HG02870 (cell line): ENCODE measurements at regions not wholly inside any gene's neighbourhood (a gene's known extent, or its start where the extent isn't known, plus 50 kb on each side); places are given as distances from the start of the nearest gene placed in this dataset.

Source experiments
- ATAC-seq: cut with Tn5 transposase; IDR thresholded peaks from one replicate; pipeline ENCODE4 v1.9.1; 2021; ENCODE audit warnings: mild to moderate bottlenecking, moderate library complexity; ENCODE audit not compliant: unreplicated experiment

DNA sequence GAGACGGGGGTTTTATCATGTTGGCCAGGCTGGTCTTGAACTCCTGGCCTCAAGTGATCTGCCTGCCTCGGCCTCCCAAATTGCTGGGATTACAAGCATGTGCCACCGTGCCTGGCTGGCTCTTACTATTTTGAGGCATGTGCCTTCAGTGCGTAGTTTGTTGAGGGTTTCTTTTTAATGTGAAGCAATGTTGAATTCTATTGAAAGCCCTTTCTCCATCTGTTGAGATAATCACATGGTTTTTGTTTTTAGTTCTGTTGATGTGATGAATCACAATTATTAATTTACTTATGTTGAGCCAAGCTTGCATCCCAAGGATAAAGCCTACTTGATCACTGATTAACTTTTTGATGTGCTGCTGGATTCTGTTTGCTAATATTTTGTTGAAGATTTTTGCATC is 290.9 kb downstream of the KCNRG start:
- ATAC-seq: no peak

DNA sequence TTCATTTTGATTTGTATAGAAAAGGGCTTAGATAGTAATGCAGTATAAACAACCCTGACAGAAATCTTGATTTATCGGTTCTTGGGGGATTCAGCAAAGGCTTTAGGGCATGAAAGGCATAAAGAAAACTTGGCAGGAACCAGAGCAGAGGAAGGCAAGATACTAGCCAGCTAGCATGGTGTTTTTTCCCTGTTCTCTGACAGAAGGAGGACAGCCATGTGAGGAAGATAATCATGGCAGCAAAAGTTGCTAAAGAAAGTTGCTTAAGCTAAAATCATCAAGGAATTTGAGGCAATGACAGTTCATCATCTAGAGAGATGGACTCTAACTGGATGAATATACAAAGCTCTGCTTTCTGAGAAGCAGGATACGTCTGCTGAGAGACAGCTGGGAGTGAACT is 294.1 kb downstream of the KCNRG start:
- ATAC-seq: no peak

DNA sequence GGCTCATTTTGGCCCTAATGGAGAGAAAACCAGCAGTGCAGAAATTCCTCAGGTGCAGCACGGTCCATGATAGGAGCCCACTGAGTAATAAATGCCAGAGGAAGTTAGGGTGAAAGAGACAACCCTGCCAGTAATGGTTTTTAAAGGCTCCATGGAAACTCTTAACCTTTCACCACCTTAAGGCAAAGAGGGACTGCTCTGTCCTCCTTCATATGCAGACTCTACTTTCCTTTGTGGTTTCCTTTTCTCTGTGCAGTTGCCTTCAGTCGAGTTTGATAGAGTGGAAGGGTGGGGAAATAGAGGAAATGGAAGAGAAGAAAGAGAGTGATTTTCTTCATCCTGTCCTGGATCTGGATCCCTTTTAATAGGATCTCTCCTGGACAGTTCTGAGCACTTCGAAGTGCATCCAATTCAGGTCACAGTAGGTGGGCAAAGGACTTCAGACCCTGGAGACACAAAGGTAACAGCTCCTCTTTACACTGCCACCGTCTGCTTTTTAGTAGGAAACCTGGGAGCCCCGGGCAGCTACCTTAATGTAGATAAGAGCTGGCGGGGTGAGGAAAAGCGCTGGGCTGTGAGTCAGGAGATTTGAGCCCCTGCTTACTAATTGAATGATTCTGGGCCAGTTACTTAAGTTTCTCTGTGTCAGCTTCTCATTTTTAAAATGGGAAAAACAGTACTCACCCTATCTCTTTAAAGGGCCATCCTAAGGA is 294.8 kb downstream of the KCNRG start:
- ATAC-seq: no peak

DNA sequence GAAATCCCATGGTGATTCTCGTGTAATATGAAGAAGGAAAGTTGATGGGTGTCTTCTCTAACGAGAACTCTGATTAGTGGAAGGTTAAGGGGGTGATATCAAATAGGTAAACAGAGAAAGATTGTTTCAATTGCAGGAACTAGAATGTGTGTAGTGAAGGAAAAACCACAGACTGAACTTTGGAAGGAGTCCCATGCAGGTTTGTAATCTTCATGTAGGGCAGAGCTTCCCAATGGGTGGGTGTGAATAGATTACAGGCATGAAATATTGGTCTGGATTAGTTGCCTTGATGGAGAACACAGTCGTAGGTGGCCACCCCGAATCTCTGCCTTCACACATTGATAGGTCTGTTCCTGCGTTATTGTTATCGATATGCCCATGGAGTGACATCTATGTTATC is 295.5 kb downstream of the KCNRG start:
- no peak for ATAC-seq

DNA sequence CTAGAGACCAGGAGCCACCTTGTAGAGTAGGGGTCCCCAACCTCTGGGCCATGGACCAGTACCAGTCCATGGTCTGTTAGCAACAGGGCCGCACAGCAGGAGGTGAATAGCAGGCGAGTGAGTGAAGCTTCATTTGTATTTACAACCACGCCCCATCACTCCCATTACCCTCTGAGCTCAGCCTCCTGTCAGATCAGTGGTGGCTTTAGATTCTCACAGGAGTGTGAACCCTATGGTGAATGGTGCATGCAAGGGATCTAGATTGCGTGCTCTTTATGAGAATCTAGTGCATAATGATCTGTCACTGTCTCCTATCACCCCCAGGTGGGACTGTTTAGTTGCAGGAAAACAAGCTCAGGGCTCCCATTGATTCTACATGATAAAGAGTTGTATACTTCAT is 303.6 kb downstream of the KCNRG start:
- ATAC-seq: no peak

DNA sequence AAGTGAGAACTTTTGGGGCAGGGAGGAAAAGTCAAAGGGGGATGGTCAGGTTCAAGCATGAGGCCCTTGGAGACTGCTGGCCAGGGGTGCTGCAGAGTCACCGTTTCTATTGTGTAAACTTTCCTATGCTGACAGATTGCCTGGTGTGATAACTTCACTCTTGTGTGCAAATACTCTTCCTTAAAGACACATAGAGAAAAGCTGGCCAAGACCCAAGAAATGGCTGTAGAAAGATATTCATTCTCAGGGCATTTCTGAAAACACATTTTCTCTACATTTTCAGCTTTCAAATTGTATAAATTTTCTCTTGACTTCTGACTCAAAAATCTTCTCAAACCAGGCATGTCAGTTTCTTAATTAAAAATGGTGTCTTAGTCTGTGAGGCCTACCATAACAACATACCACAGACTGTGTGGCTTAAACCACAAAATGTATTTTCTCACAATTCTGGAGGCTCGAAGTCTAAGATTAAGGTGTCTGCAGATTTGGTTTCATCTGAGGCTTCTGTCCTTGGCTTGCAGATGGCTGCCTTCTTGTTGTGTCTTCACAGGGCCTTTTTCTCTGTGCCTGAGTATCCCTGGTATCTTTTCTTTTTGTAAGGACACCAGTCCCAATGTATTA is 304.5 kb downstream of the KCNRG start:
- ATAC-seq: no peak

DNA sequence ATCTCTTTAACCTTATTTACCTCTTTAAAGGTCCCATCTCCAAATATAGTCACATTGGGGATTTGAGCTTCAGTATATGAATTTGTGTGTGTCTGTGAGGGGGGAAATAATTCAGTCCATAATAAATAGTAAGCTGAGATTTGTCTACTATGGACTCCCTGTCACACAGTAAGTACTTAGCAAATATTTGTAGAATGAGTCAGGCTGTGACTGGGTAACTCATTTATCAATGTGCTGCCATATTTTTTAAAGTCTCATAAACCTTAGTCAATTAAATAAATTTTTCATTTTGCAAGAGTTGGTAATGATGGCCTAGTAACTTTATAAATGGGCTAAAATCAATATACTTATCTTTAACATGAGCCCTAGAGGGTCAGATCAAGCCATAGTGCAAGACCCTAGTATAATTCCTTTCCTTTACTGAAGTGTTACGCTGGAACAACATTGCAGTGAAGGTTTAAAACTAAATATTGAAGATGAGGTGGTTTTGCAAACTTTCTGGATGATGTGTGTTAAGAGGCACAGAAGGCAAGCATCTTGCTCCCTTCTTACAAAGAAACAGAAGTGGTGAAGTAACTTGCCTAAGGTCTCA is 305.1 kb downstream of the KCNRG start:
- no peak for ATAC-seq

DNA sequence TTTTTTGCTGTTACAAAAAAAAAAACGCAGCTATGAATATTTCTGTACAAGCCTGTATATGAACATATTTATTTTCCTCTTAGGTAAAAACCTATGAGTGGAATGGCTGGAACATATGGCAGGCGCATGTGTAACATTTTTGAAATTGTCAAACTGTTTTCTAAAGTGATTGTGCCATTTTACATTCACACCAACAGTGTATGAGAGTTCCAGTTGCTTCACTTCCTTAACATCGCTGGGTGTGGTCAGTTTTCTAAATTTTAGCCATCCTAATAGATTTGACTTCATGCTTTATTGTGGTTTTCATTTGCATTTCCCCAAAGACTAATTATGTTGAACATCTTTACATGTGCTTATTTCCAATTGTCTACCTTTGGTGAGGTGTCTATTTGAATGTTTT is 306.8 kb downstream of the KCNRG start:
- no peak for ATAC-seq

DNA sequence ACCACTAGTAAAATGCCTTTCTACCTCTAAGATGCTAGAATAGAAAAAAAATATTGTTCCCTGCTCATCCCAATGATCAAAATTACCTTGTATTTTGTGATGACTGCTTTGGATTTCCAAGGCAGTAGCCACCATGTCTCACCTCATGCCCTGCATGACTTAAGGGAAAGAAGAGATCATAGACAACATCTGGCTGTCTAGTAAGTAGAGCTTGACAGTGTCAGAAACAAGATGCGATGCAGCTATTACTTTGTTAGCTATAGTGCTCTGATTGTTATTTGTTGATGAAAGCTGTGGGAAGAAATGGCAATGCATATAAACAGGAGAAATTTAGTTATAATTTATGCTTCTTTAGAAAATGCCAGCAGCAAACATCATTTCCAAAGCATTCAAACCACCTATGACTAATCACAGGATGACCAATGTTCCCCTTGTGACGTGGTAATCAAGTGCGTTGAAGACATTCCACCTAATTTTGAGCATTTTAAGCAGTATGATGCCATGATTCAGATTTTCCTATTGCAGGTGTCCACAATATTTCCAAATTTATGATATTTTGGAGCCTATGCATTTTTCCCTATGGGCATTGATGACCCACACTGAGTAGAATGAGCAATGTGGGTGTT is 308.3 kb downstream of the KCNRG start:
- ATAC-seq: no peak

DNA sequence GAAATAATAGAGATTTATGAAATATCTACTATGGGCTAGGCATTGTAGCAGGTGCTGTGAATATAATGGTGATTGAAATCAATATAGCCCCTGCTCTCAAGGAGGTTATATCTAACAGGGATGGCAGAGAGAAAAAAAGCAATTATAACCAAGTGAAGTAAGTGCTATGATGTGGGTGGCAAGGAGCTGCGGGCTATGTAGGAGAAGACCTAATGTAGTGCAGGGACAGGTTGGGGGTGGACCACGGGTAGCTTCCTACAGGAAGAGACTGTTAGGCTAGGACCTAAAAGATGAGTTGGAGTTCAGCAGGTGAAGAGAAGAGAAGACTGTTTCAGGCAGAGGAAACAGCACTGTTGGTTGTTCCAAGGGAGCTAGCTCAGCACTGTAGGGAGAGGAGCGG is 311.0 kb downstream of the KCNRG start:
- no peak for ATAC-seq

DNA sequence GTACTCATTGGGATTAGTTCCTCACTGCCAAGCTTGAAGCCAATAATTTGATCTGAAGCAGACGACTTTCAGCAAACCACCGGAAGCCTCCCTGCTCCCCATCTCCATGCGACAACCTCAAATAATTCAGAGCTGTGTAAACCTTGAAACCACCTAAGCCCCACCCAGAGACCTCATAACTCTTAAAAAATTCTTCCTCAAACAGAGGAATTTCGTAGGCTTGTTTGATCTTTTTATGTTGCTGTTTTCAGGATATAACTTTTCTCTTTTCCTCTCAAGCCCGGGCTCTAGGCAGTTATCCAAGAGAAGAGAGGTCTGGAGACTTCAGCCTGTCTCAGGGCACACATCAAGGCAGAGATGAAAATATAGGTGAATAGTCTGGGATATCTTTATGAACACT is 311.6 kb downstream of the KCNRG start:
- no peak for ATAC-seq

DNA sequence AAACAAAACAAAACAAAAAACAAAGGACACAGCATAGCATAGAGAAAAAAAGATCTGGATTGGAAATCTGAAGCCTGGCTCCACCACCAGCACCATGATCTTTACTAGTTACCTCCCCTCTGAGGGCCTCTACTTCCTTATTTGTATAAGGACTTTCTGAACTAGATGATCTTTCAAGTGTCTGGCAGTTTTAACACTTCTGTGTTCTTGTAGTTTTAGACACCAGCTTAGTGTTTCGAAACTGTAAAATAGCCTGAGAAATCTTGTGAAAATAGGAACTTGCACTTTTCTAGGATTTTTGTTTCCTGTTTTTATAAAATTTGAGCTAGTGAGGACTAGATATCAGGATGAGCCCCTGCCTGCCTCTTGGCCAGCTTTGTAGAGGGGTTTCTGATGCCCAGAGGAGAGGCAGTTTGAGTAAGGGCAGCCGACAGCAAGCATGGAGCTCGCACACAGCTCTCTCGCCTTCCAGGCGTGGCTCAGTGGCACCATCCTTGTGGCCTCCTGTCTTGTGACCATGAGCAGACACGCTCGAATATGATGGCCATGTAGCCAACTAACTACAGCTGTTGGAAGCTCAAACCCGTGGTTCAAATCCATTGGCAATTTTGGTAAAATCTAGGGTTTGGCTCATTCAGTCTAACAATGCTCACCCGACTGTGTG is 319.0 kb downstream of the KCNRG start:
- ATAC-seq: no peak

DNA sequence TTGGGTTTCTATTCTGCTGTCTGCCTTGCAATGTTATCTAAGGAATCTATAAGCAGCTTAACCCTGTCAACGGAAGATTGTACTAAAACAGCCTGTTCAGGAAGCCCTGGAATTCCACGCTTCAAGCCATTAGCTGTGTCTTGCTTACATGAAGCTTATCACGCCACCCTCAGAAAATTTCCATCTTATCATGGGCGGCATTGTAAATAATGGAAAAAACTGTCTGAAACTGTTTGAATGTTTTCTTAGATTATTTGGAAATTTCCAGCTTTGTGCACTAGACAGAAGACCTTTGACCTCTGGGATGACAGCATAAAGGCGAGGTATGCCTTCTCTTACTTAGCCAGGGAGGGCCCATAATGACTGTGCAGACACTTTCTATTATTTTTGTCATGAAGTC is 319.7 kb downstream of the KCNRG start:
- no peak for ATAC-seq

DNA sequence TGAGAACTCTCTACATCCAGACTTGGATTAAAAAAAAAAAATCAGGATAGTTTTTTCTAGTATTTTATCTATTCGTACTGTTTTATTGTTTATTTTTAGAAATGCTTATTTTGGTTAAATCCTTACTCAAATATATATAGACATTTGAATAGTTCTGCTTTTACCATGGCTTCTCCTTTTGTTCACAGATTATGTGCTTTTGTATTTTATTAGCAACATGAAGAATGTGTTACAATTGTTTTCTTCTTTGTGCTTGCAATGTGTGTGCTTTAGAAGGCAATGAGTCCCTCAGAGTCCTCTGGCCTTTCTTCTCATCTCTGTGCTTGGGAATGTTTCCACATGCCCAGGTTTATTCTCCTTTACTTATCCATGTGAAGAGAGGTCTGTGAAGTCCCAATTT is 324.0 kb downstream of the KCNRG start:
- ATAC-seq: no peak

DNA sequence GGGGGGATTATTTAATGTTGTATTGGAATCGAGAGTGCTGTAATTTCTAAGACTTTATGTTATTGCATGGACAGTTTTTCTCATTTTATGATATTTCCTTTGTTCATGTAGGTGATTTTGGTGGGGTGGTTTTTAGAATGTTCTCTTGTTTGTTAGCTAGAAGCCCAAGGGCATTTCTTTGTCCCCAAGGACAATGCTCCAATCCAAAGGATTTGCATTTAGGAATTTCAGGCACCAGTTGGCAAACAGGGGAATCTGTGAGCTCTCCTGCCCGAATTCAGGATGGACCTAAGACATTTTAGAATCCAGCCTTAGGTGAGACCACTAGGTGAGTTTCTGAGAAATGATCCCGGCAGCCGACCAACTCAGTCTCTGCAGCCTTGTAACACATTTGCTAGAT is 324.9 kb downstream of the KCNRG start:
- ATAC-seq: no peak

DNA sequence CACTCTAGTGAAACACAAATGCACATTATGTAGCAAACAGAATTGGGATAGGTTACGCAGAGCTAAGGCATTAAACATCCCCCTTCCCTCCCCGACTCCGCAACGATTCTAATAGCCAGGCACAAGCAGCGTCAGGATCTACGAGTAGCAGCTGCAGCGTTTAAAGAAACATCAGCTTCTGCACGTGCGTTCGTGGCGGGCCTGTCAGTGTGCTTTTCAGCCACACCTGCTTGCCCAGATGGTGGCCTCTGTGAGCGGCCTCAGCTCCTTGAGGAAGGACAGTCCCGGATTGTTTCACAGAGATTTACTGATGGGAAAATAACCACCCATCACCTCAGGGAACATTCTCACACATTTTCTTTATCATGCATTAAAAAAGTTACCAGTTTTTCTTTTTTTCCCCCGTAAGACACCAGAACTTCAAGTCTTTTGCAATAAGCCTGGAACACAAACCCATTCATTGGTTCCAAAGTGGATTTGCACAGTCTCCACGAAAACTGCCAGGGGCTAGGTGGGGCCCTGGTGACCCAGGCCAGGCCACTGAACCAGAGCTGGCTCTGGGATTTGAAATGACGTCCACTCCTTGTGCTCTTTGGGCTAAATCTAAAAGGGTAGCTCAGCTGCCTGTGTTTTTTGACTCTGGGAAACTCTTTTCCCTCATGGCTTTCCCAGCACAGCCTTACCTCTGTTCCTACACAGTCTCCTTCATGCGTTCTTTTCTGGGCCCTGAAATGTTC is 325.5 kb downstream of the KCNRG start:
- ATAC-seq: no peak

DNA sequence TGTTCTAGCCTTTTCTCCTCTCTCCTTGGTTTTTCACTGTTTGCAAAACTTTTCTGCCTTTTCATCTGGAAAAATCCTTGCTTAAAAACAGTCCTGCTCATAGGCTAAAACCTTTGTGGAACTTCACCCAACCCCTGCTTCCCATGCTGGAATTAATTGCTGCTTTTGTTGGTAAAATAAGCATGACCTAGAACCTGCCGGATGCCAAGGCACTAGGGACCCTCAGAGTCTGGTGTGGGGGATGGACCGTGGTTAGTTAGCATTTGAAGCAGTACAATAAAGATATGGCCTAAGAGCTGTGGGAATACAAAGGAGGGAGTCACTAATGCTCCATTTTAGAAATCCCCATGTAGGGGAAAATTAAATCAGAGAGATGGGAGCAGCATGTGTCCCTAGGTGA is 326.3 kb downstream of the KCNRG start:
- no peak for ATAC-seq

DNA sequence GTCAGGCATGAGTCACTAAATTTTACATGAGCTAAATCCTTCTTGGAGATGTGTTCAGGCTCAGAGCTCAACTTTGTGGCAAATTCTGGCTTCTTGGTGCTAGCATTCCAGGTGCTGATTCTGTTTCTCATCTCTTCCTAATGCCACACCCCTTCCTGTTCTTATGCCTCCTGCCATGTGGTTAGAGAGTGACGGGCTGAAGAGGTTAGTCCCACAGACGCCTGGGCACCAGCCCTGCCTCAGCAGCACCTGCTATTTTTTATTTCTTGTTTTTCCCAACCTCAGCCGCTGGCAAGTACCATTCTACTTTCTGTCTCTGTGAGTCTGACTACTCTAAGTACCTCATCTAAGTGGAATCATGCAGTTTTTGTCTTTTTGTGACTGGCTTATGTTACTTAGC is 329.5 kb downstream of the KCNRG start:
- no peak for ATAC-seq

DNA sequence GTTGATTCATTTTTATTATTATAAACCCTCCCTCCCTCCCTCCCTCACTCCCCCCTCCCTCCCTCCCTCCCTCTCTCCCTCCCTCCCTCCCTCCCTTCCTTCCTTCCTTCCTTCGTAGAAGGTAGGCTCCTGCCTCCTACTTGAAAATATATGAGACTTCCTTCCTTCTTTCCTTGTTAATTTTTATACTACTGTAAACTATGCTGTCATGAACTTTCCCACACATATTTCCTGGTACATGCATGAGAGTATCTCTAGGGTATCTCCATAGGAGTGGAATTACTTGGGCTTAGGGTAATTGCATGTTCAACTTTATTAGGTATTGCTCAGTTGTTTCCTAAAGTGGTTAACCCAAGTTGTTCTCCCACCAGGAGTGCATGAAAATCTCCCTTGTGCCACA is 330.6 kb downstream of the KCNRG start:
- no peak for ATAC-seq

DNA sequence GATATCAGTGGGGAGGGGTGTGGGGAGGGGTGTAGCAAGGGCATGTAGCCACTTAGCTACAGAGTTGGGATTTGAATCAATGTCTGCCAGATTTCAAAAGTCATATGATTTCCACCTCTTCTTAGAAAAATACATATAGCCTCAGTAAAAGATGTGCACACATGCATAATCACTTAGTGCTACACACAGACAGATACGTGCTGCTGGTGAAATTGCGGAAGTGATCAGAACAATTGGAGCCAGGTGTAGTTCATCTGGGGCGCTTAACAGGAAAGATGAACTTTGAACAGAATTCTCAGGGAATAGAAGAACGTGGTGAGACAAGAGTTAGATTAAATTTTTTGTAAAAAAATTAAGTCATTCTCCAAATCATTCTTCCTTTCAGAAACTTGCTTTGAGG is 333.1 kb downstream of the KCNRG start:
- ATAC-seq: no peak
